HG03439 (cell line): ENCODE measurements at regions not wholly inside any gene's neighbourhood (a gene's known extent, or its start where the extent isn't known, plus 50 kb on each side); places are given as distances from the start of the nearest gene placed in this dataset.

Experiments
- ATAC-seq: cut with Tn5 transposase; IDR thresholded peaks from one replicate; pipeline ENCODE4 v1.9.1; 2021; ENCODE audit warnings: mild to moderate bottlenecking, moderate library complexity; ENCODE audit not compliant: unreplicated experiment

- ATAC-seq, result no peak
These were observed 170.4 kb downstream of the ZDHHC21 start for GRCh38 chr9:14522627-14523379.

GRCh38 chr9:14520341-14520740 lies 172.9 kb downstream of the ZDHHC21 start:
- ATAC-seq, result no peak

- ATAC-seq, result no peak
These were observed 175.9 kb downstream of the ZDHHC21 start for GRCh38 chr9:14517154-14517906.

- no peak for ATAC-seq
These were observed 176.6 kb downstream of the ZDHHC21 start for GRCh38 chr9:14516656-14517055.

- ATAC-seq, result no peak
These were observed 177.5 kb downstream of the ZDHHC21 start for GRCh38 chr9:14515571-14516198.

GRCh38 chr9:14515049-14515448 lies 178.2 kb downstream of the ZDHHC21 start:
- no peak for ATAC-seq

GRCh38 chr9:14512942-14513341 lies 180.3 kb downstream of the ZDHHC21 start:
- ATAC-seq, result no peak

GRCh38 chr9:14511452-14511851 lies 181.8 kb downstream of the ZDHHC21 start:
- no peak for ATAC-seq

GRCh38 chr9:14508884-14509283 lies 184.3 kb downstream of the ZDHHC21 start:
- no peak for ATAC-seq

GRCh38 chr9:14501366-14501765 lies 187.4 kb upstream of the NFIB start:
- ATAC-seq, result no peak

- ATAC-seq, result no peak
These were observed 186.8 kb upstream of the NFIB start for GRCh38 chr9:14500705-14501104.

- ATAC-seq, result no peak
These were observed 186.0 kb upstream of the NFIB start for GRCh38 chr9:14499976-14500375.

- ATAC-seq, result no peak
These were observed 184.9 kb upstream of the NFIB start for GRCh38 chr9:14498824-14499223.

GRCh38 chr9:14497476-14497875 lies 183.5 kb upstream of the NFIB start:
- ATAC-seq, result no peak

- ATAC-seq, result no peak
These were observed 174.7 kb upstream of the NFIB start for GRCh38 chr9:14488421-14489190.

GRCh38 chr9:14487547-14488185 lies 173.7 kb upstream of the NFIB start:
- no peak for ATAC-seq

GRCh38 chr9:14485366-14485765 lies 171.4 kb upstream of the NFIB start:
- no peak for ATAC-seq

GRCh38 chr9:14482856-14483255 lies 168.9 kb upstream of the NFIB start:
- ATAC-seq, result no peak

- no peak for ATAC-seq
These were observed 166.6 kb upstream of the NFIB start for GRCh38 chr9:14480526-14480925.

GRCh38 chr9:14479163-14479560 lies 165.2 kb upstream of the NFIB start:
- no peak for ATAC-seq
